ENCODE measurements at regions not wholly inside any gene's neighbourhood (a gene's known extent, or its start where the extent isn't known, plus 50 kb on each side); places are given as distances from the start of the nearest gene placed in this dataset.
A peak's percentile ranks its signal among the peaks of the same experiment; 100 is the strongest.

- intact Hi-C loops (cut with DNase I) = no loop called here
- no peaks in the 10 kb centered on the region for H3K9me3 ChIP-seq
- H3K36me3 ChIP-seq = no peaks in the 10 kb centered on the region
- DNase-seq (no peak), ATAC-seq (no peak)
- no peaks in the 10 kb centered on the region for H3K4me1 ChIP-seq
- H3K4me3 ChIP-seq = no peak overlapping the region
- no peaks in the 10 kb centered on the region for H3K27me3 ChIP-seq
- H3K27ac ChIP-seq = no peak overlapping the region
- no peak for TF ChIP-seq CTCF (IDR thresholded peaks at IDR 0.05)
Measured at GRCh38 chr4:23165669-23166068, 472.9 kb downstream of the GBA3 start.

DNA sequence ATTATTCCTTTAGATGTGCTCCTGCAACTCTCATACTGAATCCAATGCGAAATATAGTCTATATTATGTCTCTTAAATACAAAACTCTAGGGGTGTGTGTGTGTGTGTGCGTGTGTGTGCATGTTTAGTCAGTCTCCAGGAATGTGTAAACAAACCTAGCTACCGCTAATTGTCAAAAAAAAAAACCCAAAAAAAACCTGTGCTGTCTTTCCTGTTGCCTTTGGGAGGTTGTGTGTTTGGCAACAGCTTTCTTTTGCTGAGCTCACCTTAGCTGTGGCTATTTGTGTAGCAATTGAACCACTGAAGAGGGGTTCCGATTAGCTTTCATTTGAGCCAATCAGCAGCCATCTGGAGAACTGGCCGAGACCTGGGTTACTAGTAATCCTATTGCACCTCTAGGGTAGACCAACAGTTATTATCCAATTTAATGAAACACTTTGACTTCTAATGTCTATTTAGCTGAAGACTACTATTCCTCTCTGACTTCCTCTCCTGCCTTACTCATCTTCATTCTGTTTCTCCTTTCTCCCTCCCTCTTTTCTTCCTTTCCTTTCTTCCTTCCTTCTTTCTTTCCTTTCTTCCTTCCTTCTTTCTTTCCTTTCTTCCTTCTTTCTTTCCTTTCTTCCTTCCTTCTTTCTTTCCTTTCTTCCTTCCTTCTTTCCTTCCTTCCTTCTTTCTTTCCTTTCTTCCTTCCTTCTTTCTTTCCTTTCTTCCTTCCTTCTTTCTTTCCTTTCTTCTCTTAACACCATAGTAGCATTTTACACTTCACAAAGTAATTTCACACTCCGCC is 471.1 kb downstream of the GBA3 start:
- Histone ChIP-seq H3K4me3 (no peak overlapping the region), H3K27me3 (no peaks in the 10 kb centered on the region), H3K36me3 (no peaks in the 10 kb centered on the region), H3K9me3 (no peaks in the 10 kb centered on the region), H3K27ac (no peak overlapping the region), H3K4me1 (no peaks in the 10 kb centered on the region)
- no peak for TF ChIP-seq CTCF (IDR thresholded peaks at IDR 0.05)
- ATAC-seq = peak; percentile 51
- intact Hi-C loops (cut with DNase I) = no loop called here
- no peak for DNase-seq

- no peak for TF ChIP-seq CTCF (IDR thresholded peaks at IDR 0.05)
- Histone ChIP-seq H3K36me3 (no peaks in the 10 kb centered on the region), H3K4me1 (no peaks in the 10 kb centered on the region), H3K9me3 (no peaks in the 10 kb centered on the region), H3K27me3 (no peaks in the 10 kb centered on the region), H3K4me3 (no peak overlapping the region), H3K27ac (no peak overlapping the region)
- ATAC-seq = no peak
- DNase-seq = no peak
- intact Hi-C loops (cut with DNase I) = no loop called here
Measured at GRCh38 chr4:23162275-23162674, 469.5 kb downstream of the GBA3 start.

GRCh38 chr4:23161787-23162186 is 469.1 kb downstream of the GBA3 start:
- H3K27me3 ChIP-seq = no peaks in the 10 kb centered on the region
- ATAC-seq (no peak), DNase-seq (no peak)
- intact Hi-C loops (cut with DNase I) = no loop called here
- H3K4me1 ChIP-seq = no peaks in the 10 kb centered on the region
- H3K27ac ChIP-seq = no peak overlapping the region
- H3K4me3 ChIP-seq = no peak overlapping the region
- TF ChIP-seq CTCF (IDR thresholded peaks at IDR 0.05) = no peak
- H3K9me3 ChIP-seq = no peaks in the 10 kb centered on the region
- no peaks in the 10 kb centered on the region for H3K36me3 ChIP-seq

DNA sequence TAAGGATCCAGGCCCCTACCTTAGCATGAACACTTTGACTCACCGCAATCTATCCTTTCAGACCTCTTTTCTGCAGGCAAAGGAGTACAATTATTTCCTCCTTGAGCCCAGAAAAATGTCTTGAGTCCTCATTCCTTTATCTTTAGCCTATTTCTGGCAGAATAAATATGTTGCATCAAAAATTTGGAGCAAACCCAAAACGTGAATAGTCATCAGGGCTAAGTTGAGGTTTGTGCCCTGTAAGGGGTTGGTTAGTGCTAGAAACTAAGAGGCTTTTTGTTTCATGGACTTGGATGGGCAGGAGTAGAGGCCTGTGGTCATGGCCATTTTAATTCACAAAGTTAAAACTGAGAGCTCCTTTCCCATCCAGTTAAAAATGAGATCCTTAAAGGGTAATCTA is 460.3 kb downstream of the GBA3 start:
- no peaks in the 10 kb centered on the region for H3K9me3 ChIP-seq
- TF ChIP-seq CTCF (IDR thresholded peaks at IDR 0.05) = no peak
- intact Hi-C loops (cut with DNase I) = no loop called here
- peak; percentile 49 for ATAC-seq
- H3K4me3 ChIP-seq = no peak overlapping the region
- DNase-seq = no peak
- H3K4me1 ChIP-seq = no peaks in the 10 kb centered on the region
- no peaks in the 10 kb centered on the region for H3K36me3 ChIP-seq
- H3K27ac ChIP-seq = no peak overlapping the region
- H3K27me3 ChIP-seq = no peaks in the 10 kb centered on the region
